Caco-2 (cell line): ENCODE measurements at regions not wholly inside any gene's neighbourhood (a gene's known extent, or its start where the extent isn't known, plus 50 kb on each side); places are given as distances from the start of the nearest gene placed in this dataset.

ENCODE experiments used
- BruUV-seq: library from RNA; stranded (reverse); fragments of 400-500 nt; replicated peaks from 2 replicates; lab custom pipeline; 2021; lab: Mats Ljungman, UMichigan
- CTCF ChIA-PET: fragments of 300-600 bp; sonication (Branson Sonifier 250); formaldehyde crosslinking; loops from one replicate; lab custom pipeline; 2022; ENCODE audit warnings: antibody characterized with exemption; lab: Charles Lee
- POLR2A ChIA-PET: fragments of 300-600 bp; sonication (Branson Sonifier 250); formaldehyde crosslinking; loops from one replicate; lab custom pipeline; 2022; ENCODE audit warnings: antibody characterized with exemption; lab: Charles Lee
- DNase-seq, 2 experiments: peaks; one replicate each; pipeline versions ENCODE4 v3.0.0 to v3.0.0-alpha.2; 2020 to 2022
- H3K27me3 ChIP-seq: replicated peaks from 2 replicates; pipeline ENCODE4 v1.6.0; 2011; ENCODE audit warnings: low read length; ENCODE audit not compliant: control insufficient read depth, insufficient read depth
- H3K36me3 ChIP-seq: 2 replicates; pipeline ENCODE4 v1.5.1; 2011; ENCODE audit warnings: low read length; ENCODE audit not compliant: control insufficient read depth, insufficient read depth
- H3K4me1 ChIP-seq: fragments of 250-450 bp; sonication (Bioruptor Pico); 2 replicates; pipeline ENCODE4 v1.5.1; 2020; ENCODE audit warnings: mild to moderate bottlenecking
- H3K4me3 ChIP-seq: 2 replicates; pipeline ENCODE4 v1.5.1; 2011; ENCODE audit warnings: low read depth, mild to moderate bottlenecking, control low read depth, low read length
- H3K9me3 ChIP-seq: fragments of 250-450 bp; sonication (Bioruptor Pico); 2 replicates; pipeline ENCODE4 v1.5.1; 2020; ENCODE audit warnings: mild to moderate bottlenecking, moderate library complexity
- H3K27ac Mint-ChIP-seq: one replicate; pipeline ENCODE4 v1.8.0; 2022; ENCODE audit warnings: mixed read lengths; ENCODE audit not compliant: unreplicated experiment
- H3K27me3 Mint-ChIP-seq: one replicate; pipeline ENCODE4 v1.8.0; 2022; ENCODE audit warnings: mixed read lengths; ENCODE audit not compliant: insufficient read depth, unreplicated experiment
- H3K36me3 Mint-ChIP-seq: one replicate; pipeline ENCODE4 v1.8.0; 2022; ENCODE audit warnings: mild to moderate bottlenecking, mixed read lengths; ENCODE audit not compliant: insufficient read depth, unreplicated experiment
- H3K4me1 Mint-ChIP-seq: one replicate; pipeline ENCODE4 v1.8.0; 2022; ENCODE audit warnings: low read depth, mixed read lengths; ENCODE audit not compliant: unreplicated experiment
- H3K4me3 Mint-ChIP-seq: one replicate; pipeline ENCODE4 v1.8.0; 2022; ENCODE audit warnings: mild to moderate bottlenecking, moderate library complexity, mixed read lengths; ENCODE audit not compliant: unreplicated experiment
- H3K9me3 Mint-ChIP-seq: one replicate; pipeline ENCODE4 v1.8.0; 2022; ENCODE audit warnings: mixed read lengths; ENCODE audit not compliant: unreplicated experiment
- CTCF ChIP-seq, 2 experiments: fragments of 200-600 bp in 1 of 2; IDR thresholded peaks; 1 replicate in 1 of 2; 2 replicates in 1 of 2; pipeline versions ENCODE4 v1.5.1 to v1.8.0; 2011 to 2022; ENCODE audit warnings: antibody characterized with exemption in 1 of 2, control low read depth in 1 of 2, inconsistent platforms in 1 of 2, low read depth in 1 of 2, low read length in 1 of 2, mild to moderate bottlenecking in 1 of 2, moderate library complexity in 1 of 2; ENCODE audit not compliant: insufficient read depth in 1 of 2, severe bottlenecking in 1 of 2, unreplicated experiment in 1 of 2
- intact Hi-C: fragments of 100-400 bp; cut with micrococcal nuclease; formaldehyde crosslinking; loops from one replicate; pipeline ENCODE4 v1.10.0; 2022; ENCODE audit not compliant: unreplicated experiment

- H3K36me3 Mint-ChIP-seq, result no peaks in the 10 kb centered on the region
- H3K4me3 Mint-ChIP-seq, result no peak overlapping the region
- Histone ChIP-seq H3K9me3 (no peaks in the 10 kb centered on the region), H3K27me3 (no peaks in the 10 kb centered on the region), H3K4me3 (no peak overlapping the region), H3K36me3 (no peaks in the 10 kb centered on the region), H3K4me1 (peaks cover 11% of the 10 kb centered on the region; the same call in 1 of the 2 replicates)
- intact Hi-C loops, result no loop called here
- H3K27ac Mint-ChIP-seq, result no peak overlapping the region
- H3K9me3 Mint-ChIP-seq, result no peaks in the 10 kb centered on the region
- CTCF ChIA-PET, result no interaction called here
- no TSS peak for BruUV-seq
- POLR2A ChIA-PET, result no interaction called here
- DNase-seq, result no peak
- peaks cover 11% of the 10 kb centered on the region for H3K4me1 Mint-ChIP-seq
- no peak for TF ChIP-seq CTCF (IDR thresholded peaks at IDR 0.05; ENCODE audit: insufficient read depth in 1 of 2, low read depth in 1 of 2, low read length in 1 of 2, severe bottlenecking in 1 of 2, unreplicated experiment in 1 of 2)
- no peaks in the 10 kb centered on the region for H3K27me3 Mint-ChIP-seq
Measured at GRCh38 chr2:187134306-187134705, 285.3 kb upstream of the ZSWIM2 start.

- Mint-ChIP-seq H3K4me3 (no peak overlapping the region), H3K36me3 (no peaks in the 10 kb centered on the region), H3K4me1 (peaks cover 11% of the 10 kb centered on the region), H3K27ac (no peak overlapping the region), H3K9me3 (no peaks in the 10 kb centered on the region), H3K27me3 (no peaks in the 10 kb centered on the region)
- Histone ChIP-seq H3K9me3 (no peaks in the 10 kb centered on the region), H3K27me3 (no peaks in the 10 kb centered on the region), H3K4me1 (peaks cover 9% of the 10 kb centered on the region; the same call in 1 of the 2 replicates), H3K36me3 (no peaks in the 10 kb centered on the region), H3K4me3 (no peak overlapping the region)
- ChIA-PET CTCF (no interaction called here), POLR2A (no interaction called here)
- intact Hi-C loops, result no loop called here
- BruUV-seq, result no TSS peak
- no peak for TF ChIP-seq CTCF (IDR thresholded peaks at IDR 0.05; ENCODE audit: insufficient read depth in 1 of 2, low read depth in 1 of 2, low read length in 1 of 2, severe bottlenecking in 1 of 2, unreplicated experiment in 1 of 2)
- DNase-seq, result no peak
Measured at GRCh38 chr2:187129868-187130267, 280.9 kb upstream of the ZSWIM2 start.

- Histone ChIP-seq H3K4me3 (no peak overlapping the region), H3K4me1 (peaks cover 5% of the 10 kb centered on the region; the same call in 1 of the 2 replicates), H3K36me3 (no peaks in the 10 kb centered on the region), H3K27me3 (no peaks in the 10 kb centered on the region), H3K9me3 (no peaks in the 10 kb centered on the region)
- H3K4me3 Mint-ChIP-seq, result no peak overlapping the region
- H3K27me3 Mint-ChIP-seq, result no peaks in the 10 kb centered on the region
- no peak overlapping the region for H3K27ac Mint-ChIP-seq
- no peaks in the 10 kb centered on the region for H3K36me3 Mint-ChIP-seq
- H3K9me3 Mint-ChIP-seq, result no peaks in the 10 kb centered on the region
- CTCF ChIA-PET, result no interaction called here
- DNase-seq, result no peak
- intact Hi-C loops, result no loop called here
- TF ChIP-seq CTCF (IDR thresholded peaks at IDR 0.05; ENCODE audit: insufficient read depth in 1 of 2, low read depth in 1 of 2, low read length in 1 of 2, severe bottlenecking in 1 of 2, unreplicated experiment in 1 of 2), result no peak
- BruUV-seq, result no TSS peak
- H3K4me1 Mint-ChIP-seq, result peaks cover 9% of the 10 kb centered on the region
- POLR2A ChIA-PET, result no interaction called here
Measured at GRCh38 chr2:187129306-187129705, 280.3 kb upstream of the ZSWIM2 start.
